ENCODE measurements at regions not wholly inside any gene's neighbourhood (a gene's known extent, or its start where the extent isn't known, plus 50 kb on each side); places are given as distances from the start of the nearest gene placed in this dataset.
A peak's percentile ranks its signal among the peaks of the same experiment; 100 is the strongest.

- TF ChIP-seq CTCF (IDR thresholded peaks at IDR 0.05; ENCODE audit: low read depth, low read length) = peak; percentile 26; the same call in 1 of the 2 replicates
- no peak for TF ChIP-seq EZH2phosphoT487 (IDR thresholded peaks at IDR 0.05; ENCODE audit: low read depth)
These were observed 102.3 kb downstream of the P2RY1 start for GRCh38 chr3:152937234-152937633.
